HL-60 (cell line): ENCODE measurements at regions not wholly inside any gene's neighbourhood (a gene's known extent, or its start where the extent isn't known, plus 50 kb on each side); places are given as distances from the start of the nearest gene placed in this dataset.

ENCODE experiments used
- CTCF ChIP-seq: IDR thresholded peaks from one replicate; pipeline ENCODE4 v1.5.1; 2011; ENCODE audit warnings: low read length, control low read depth, inconsistent platforms; ENCODE audit not compliant: insufficient read depth
- GABPA ChIP-seq: IDR thresholded peaks from 2 replicates; pipeline ENCODE4 v1.6.1; 2012; ENCODE audit warnings: low read depth

DNA sequence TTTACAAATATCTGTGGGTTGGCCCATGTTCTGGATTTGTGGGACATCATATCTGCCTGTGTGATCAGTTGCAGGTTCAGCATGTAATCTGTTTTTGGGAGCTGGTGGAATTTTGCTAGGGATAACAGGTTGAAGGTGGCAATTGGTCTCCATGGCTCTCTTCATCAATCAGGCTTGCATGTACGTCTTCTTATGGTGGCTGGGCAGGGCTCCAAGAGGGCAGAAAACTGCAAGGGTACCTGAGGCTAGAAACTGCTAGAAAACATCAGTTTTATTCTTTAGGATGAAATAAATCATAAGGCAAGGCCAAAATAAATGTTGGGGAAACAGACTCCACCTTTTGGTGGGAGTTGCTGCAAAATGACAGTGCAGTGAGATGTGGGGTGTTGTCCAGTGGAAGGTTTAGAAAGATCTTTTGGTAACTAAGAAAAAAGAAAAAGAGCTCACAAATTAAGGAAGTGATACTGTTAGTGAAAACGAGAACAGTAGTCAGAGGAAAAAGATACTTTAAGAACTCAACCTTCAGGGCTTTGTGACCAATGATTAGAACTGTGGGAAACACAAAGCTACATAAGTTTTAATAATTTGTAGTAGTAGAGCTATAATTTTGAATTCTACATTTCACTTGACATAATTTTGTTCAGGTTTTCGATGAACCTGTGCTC, 300.7 kb upstream of the IZUMO3 start:
- TF ChIP-seq CTCF (no peak), GABPA (no peak)
